ENCODE measurements at regions not wholly inside any gene's neighbourhood (a gene's known extent, or its start where the extent isn't known, plus 50 kb on each side); places are given as distances from the start of the nearest gene placed in this dataset.

DNA sequence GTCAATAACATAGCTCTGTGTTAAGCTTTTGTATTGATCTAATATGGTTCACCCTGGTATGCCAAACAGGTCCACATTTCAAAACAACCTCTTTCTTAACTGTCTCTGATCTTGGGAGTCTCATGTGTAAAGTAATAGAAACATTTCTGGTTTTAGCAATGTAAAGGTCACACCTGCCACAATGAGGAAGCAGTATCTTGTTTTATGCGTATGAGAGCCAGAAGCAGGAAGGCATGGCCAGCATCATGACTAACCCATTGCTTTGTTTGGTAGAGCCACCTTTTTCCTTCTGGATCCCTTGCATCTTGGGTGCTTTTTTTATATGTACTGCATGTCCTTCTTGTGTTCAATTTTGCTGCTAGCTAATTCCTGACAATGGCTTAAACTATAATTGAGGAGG is 411.3 kb upstream of the SEMA3C start:
- Histone ChIP-seq H3K36me3 (no peaks in the 10 kb centered on the region), H3K4me3 (no peak overlapping the region), H3K27ac (no peak overlapping the region), H3K4me1 (no peaks in the 10 kb centered on the region), H3K27me3 (no peaks in the 10 kb centered on the region), H3K9ac (ENCODE audit: low read depth in 2 of 2, low read length in 2 of 2) (no peak overlapping the region), H3K9me3 (no peaks in the 10 kb centered on the region)
- DNase-seq: peak; percentile 24
- intact Hi-C loops (cut with DNase I): no loop called here
- TF ChIP-seq, protein P1, sequence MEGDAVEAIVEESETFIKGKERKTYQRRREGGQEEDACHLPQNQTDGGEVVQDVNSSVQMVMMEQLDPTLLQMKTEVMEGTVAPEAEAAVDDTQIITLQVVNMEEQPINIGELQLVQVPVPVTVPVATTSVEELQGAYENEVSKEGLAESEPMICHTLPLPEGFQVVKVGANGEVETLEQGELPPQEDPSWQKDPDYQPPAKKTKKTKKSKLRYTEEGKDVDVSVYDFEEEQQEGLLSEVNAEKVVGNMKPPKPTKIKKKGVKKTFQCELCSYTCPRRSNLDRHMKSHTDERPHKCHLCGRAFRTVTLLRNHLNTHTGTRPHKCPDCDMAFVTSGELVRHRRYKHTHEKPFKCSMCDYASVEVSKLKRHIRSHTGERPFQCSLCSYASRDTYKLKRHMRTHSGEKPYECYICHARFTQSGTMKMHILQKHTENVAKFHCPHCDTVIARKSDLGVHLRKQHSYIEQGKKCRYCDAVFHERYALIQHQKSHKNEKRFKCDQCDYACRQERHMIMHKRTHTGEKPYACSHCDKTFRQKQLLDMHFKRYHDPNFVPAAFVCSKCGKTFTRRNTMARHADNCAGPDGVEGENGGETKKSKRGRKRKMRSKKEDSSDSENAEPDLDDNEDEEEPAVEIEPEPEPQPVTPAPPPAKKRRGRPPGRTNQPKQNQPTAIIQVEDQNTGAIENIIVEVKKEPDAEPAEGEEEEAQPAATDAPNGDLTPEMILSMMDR (IDR thresholded peaks at IDR 0.05): no peak

- no peak overlapping the region for H3K4me3 ChIP-seq
- intact Hi-C loops (cut with DNase I): no loop called here
- no peaks in the 10 kb centered on the region for H3K9me3 ChIP-seq
Observed at GRCh38 chr7:81327468-81328266, 408.8 kb upstream of the SEMA3C start.

DNA sequence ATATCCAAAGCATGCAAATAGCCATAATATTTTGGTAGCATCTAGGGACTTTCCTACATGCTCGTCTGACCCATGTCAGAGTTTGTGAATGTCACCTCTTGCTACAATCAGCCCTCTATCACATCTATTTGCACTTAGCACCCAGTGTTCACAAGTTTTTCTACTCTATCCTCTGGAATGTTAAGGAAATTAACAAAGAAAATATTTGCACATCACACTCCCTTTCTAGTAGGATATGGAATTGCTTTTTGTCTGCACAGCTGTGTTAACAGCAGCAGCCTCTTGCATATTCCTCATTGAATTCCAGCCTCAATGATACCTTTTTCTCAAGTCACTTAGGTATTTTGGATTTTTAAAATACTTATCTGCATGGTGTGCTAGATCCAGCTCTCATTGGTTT is 403.1 kb upstream of the SEMA3C start:
- no peaks in the 10 kb centered on the region for H3K9me3 ChIP-seq
- H3K36me3 ChIP-seq: no peaks in the 10 kb centered on the region
- H3K9ac ChIP-seq (ENCODE audit: low read depth in 2 of 2, low read length in 2 of 2): no peak overlapping the region
- H3K4me3 ChIP-seq: no peak overlapping the region
- no peaks in the 10 kb centered on the region for H3K27me3 ChIP-seq
- no peak overlapping the region for H3K27ac ChIP-seq
- no peak for DNase-seq
- TF ChIP-seq, protein P1 (IDR thresholded peaks at IDR 0.05): no peak
- intact Hi-C loops (cut with DNase I): no loop called here
- H3K4me1 ChIP-seq: no peaks in the 10 kb centered on the region

More at GRCh38 chr7:81327468-81328266, 408.8 kb upstream of the SEMA3C start:
- Histone ChIP-seq H3K36me3 (no peaks in the 10 kb centered on the region), H3K27ac (no peak overlapping the region), H3K4me1 (no peaks in the 10 kb centered on the region), H3K27me3 (no peaks in the 10 kb centered on the region), H3K9ac (ENCODE audit: low read depth in 2 of 2, low read length in 2 of 2) (no peak overlapping the region)
- TF ChIP-seq, protein P1 (IDR thresholded peaks at IDR 0.05): no peak
- no peak for DNase-seq

- Histone ChIP-seq H3K9ac (ENCODE audit: low read depth in 2 of 2, low read length in 2 of 2) (no peak overlapping the region), H3K4me3 (no peak overlapping the region), H3K36me3 (no peaks in the 10 kb centered on the region), H3K27ac (no peak overlapping the region), H3K27me3 (no peaks in the 10 kb centered on the region), H3K4me1 (no peaks in the 10 kb centered on the region), H3K9me3 (no peaks in the 10 kb centered on the region)
- no peak for DNase-seq
- intact Hi-C loops (cut with DNase I): no loop called here
- TF ChIP-seq, protein P1 (IDR thresholded peaks at IDR 0.05): no peak
Observed at GRCh38 chr7:81317741-81318140, 398.9 kb upstream of the SEMA3C start.

DNA sequence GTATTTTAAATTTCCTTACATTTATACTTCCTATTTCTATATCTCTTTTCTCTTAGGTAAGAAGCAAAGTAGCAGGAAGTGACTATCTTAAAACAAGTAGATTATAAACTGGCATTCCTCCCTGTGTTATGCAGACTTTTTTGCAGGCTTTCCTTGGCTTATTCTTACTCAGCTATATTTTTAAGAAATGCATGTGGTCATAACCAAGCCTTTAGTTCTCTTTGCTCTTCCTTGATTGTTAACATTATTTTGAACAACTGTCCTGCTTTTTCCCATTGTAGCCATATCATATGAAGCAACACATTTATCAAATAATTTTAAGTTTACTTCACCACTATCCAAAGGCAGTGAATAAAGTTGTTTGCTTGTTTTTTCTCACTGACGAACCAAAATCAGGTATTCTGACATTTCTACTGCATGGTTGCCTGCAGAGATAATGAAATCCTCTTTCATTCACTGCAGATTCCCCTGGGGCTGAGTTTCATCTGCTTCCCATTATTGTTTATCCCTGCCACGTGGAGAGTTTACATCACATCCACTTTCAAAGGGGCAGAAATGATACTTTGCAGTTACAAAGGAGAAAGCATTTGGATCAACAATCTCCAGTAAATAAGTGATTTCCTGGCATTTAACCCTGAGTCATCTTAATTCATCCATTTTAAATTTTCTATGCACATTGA is 389.9 kb upstream of the SEMA3C start:
- H3K4me1 ChIP-seq: no peaks in the 10 kb centered on the region
- H3K27ac ChIP-seq: no peak overlapping the region
- H3K4me3 ChIP-seq: no peak overlapping the region
- TF ChIP-seq, protein P1 (IDR thresholded peaks at IDR 0.05): no peak
- H3K27me3 ChIP-seq: no peaks in the 10 kb centered on the region
- no peaks in the 10 kb centered on the region for H3K9me3 ChIP-seq
- H3K36me3 ChIP-seq: no peaks in the 10 kb centered on the region
- no peak overlapping the region for H3K9ac ChIP-seq (ENCODE audit: low read depth in 2 of 2, low read length in 2 of 2)
- intact Hi-C loops (cut with DNase I): no loop called here
- no peak for DNase-seq
